Skin of body (tissue), 1 donor: ENCODE measurements at regions not wholly inside any gene's neighbourhood (a gene's known extent, or its start where the extent isn't known, plus 50 kb on each side); places are given as distances from the start of the nearest gene placed in this dataset.
"Not testable (repeated sequence)": the region's sequence is repeated elsewhere in the genome, so short reads cannot be mapped to it uniquely, and the experiment has no call there.

Experiments used
- DNase-seq: peaks from one replicate; lab custom pipeline; 2025; lab: John Stamatoyannopoulos, UW

- DNase-seq, result peak; percentile 41
Measured at GRCh38 chr16:29220647-29221191, 185.8 kb downstream of the NPIPB11 start.

GRCh38 chr16:29219966-29220646, 186.4 kb downstream of the NPIPB11 start:
- DNase-seq, result not testable (repeated sequence)

- not testable (repeated sequence) for DNase-seq
Measured at GRCh38 chr16:29219562-29219961, 186.9 kb downstream of the NPIPB11 start.

GRCh38 chr16:29218649-29219048, 187.9 kb downstream of the NPIPB11 start:
- not testable (repeated sequence) for DNase-seq

- DNase-seq, result not testable (repeated sequence)
Measured at GRCh38 chr16:29218171-29218570, 188.3 kb downstream of the NPIPB11 start.

GRCh38 chr16:29217752-29218126, 188.8 kb downstream of the NPIPB11 start:
- not testable (repeated sequence) for DNase-seq

- DNase-seq, result not testable (repeated sequence)
Measured at GRCh38 chr16:29217104-29217751, 189.3 kb downstream of the NPIPB11 start.

GRCh38 chr16:29213770-29214169, 192.7 kb downstream of the NPIPB11 start:
- DNase-seq, result not testable (repeated sequence)

GRCh38 chr16:29213251-29213650, 193.3 kb downstream of the NPIPB11 start:
- not testable (repeated sequence) for DNase-seq

GRCh38 chr16:29212084-29213027, 194.2 kb downstream of the NPIPB11 start:
- not testable (repeated sequence) for DNase-seq

- not testable (repeated sequence) for DNase-seq
Measured at GRCh38 chr16:29211456-29211855, 195.1 kb downstream of the NPIPB11 start.

GRCh38 chr16:29210299-29211150, 196.0 kb downstream of the NPIPB11 start:
- DNase-seq, result not testable (repeated sequence)

GRCh38 chr16:29206120-29206519, 200.4 kb downstream of the NPIPB11 start:
- not testable (repeated sequence) for DNase-seq

- not testable (repeated sequence) for DNase-seq
Measured at GRCh38 chr16:29205151-29205550, 201.4 kb downstream of the NPIPB11 start.

- no peak for DNase-seq
Measured at GRCh38 chr16:29204806-29205135, 201.7 kb downstream of the NPIPB11 start.

- not testable (repeated sequence) for DNase-seq
Measured at GRCh38 chr16:29203933-29204805, 202.3 kb downstream of the NPIPB11 start.

GRCh38 chr16:29203046-29203932, 203.2 kb downstream of the NPIPB11 start:
- DNase-seq, result not testable (repeated sequence)

- not testable (repeated sequence) for DNase-seq
Measured at GRCh38 chr16:29202642-29203041, 203.9 kb downstream of the NPIPB11 start.
